AG09309 (cell line): ENCODE measurements at regions not wholly inside any gene's neighbourhood (a gene's known extent, or its start where the extent isn't known, plus 50 kb on each side); places are given as distances from the start of the nearest gene placed in this dataset.
A peak's percentile ranks its signal among the peaks of the same experiment; 100 is the strongest.
"Not testable (repeated sequence)": the region's sequence is repeated elsewhere in the genome, so short reads cannot be mapped to it uniquely, and the experiment has no call there.

Source experiments
- DNase-seq: peaks from one replicate; pipeline ENCODE4 v3.0.0-alpha.2; 2010; ENCODE audit warnings: low read depth
- H3K4me3 ChIP-seq: 2 replicates; pipeline ENCODE4 v1.5.1; 2011; ENCODE audit warnings: mild to moderate bottlenecking, low read depth, low read length, moderate library complexity; ENCODE audit not compliant: control insufficient read depth
- TF ChIP-seq, protein P1 (sequence below): IDR thresholded peaks from 2 replicates; pipeline ENCODE4 v1.5.1; 2011; ENCODE audit warnings: mild to moderate bottlenecking, low read depth, low read length, inconsistent platforms; ENCODE audit not compliant: insufficient read depth, control insufficient read depth; ENCODE audit errors: missing control alignments

DNA sequence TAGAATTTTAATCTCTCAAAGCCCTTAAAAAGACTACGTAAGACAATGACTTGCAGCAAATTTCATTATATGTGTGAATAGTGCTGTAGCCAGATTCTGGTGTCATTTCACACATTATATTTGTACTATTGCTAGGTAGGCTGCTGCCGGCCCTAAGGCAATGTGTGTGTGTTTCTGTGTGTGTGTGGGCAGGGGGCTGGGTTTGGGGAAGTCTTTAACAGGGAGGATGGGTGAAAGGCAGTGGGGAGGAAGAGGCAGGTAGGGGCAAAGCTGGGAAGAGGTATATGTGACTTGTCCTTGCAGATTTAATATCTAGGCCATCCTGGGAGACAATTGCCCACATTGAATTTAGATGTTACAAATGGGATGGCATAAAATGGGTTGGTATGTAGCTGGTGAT is 130.8 kb downstream of the MACIR start:
- TF ChIP-seq, protein P1, sequence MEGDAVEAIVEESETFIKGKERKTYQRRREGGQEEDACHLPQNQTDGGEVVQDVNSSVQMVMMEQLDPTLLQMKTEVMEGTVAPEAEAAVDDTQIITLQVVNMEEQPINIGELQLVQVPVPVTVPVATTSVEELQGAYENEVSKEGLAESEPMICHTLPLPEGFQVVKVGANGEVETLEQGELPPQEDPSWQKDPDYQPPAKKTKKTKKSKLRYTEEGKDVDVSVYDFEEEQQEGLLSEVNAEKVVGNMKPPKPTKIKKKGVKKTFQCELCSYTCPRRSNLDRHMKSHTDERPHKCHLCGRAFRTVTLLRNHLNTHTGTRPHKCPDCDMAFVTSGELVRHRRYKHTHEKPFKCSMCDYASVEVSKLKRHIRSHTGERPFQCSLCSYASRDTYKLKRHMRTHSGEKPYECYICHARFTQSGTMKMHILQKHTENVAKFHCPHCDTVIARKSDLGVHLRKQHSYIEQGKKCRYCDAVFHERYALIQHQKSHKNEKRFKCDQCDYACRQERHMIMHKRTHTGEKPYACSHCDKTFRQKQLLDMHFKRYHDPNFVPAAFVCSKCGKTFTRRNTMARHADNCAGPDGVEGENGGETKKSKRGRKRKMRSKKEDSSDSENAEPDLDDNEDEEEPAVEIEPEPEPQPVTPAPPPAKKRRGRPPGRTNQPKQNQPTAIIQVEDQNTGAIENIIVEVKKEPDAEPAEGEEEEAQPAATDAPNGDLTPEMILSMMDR: no peak
- no peak overlapping the region for H3K4me3 ChIP-seq
- DNase-seq: no peak

DNA sequence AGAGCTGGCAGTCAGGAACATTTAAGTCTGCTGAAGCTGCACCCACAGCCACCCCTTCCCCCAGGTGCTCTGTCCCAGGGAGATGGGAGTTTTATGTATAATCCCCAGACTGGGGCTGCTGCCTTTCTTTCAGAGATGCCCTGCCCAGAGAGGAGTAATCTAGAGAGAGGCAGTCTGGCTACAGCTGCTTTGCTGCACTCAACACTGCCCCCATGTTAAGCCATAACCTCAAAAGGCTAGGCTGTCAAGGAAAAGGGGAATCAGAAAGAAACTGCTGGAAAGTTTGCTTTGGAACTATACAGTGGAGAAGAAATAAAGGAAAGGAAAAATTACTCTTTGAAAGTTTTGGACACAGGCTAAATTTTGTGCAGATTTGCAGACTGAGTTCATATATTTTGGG is 127.2 kb downstream of the MACIR start:
- TF ChIP-seq, protein P1: peak; percentile 24
- no peak for DNase-seq
- no peak overlapping the region for H3K4me3 ChIP-seq

DNA sequence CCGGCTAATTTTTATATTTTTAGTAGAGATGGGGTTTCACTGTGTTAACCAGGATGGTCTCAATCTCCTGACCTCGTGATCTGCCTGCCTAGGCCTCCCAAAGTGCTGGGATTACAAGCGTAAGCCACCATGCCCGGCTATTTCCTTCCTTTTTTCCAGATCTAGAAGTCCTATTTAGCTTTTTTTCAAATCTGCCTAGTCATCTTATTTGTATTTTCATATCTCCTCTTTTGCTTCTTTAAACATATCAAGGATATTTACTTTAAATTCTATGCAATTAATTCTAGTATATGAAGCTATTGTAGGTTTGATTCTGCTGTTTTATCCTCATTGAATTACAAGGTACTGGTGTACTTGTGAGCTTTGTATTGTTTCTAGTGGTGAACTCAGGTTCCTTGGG is 119.1 kb downstream of the MACIR start:
- H3K4me3 ChIP-seq, DNase-seq: not testable (repeated sequence)

DNA sequence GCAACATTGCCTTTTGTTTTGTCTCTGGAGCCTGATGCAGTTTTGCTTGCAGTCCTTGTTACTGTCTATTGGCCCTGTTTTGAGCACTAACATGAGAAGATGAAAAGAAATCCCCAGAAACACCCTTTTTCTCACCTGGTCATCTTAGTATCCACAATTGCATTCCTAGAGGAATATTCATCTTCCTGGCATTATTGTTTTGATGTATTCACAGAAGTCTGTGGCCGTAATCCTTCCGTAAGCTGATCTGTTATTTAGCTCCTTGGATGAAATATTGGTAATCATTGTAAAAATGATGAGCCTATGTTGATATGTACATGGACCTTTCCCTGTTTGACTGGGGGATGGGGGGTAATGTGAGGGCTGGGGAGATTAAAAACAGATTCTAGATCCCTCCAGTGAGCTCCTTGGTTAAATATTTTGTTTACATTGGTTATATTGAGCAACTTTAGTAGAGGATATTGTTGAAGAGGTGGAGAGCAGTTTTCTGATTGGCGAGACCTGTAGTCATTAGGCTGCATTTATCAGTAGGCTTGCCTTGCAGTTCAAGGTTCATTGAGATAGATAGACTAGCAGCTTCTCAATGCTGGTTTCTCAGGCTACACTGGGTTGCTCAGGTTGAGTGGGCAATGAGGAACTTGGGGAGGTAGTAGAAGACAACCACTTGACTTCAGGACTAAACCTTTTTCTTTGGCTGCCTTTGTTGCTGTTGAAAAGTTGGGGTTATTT is 117.5 kb downstream of the MACIR start:
- DNase-seq: no peak

DNA sequence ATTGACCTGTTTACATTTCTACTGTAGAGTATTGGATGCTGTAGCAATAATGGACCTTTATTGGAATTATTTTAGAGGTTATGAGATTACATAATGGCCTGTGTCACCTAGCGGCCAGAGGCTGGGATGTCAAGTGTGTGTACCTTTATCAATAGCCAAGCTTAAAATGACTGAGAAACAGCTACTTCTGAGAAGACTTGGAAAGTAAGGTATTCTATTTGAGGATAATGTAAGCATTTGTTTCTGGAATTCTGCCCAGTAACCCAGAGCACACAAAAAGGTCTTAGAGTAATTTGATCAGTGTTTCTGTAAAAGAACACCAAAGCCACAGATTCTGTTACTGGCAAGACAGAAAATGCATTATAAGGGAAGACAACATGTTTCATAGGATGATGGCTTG is 116.8 kb downstream of the MACIR start:
- DNase-seq: peak; percentile 17
- no peak overlapping the region for H3K4me3 ChIP-seq
- TF ChIP-seq, protein P1: no peak

More for the DNA sequence above, 117.5 kb downstream of the MACIR start:
- TF ChIP-seq, protein P1: no peak
- no peak overlapping the region for H3K4me3 ChIP-seq

DNA sequence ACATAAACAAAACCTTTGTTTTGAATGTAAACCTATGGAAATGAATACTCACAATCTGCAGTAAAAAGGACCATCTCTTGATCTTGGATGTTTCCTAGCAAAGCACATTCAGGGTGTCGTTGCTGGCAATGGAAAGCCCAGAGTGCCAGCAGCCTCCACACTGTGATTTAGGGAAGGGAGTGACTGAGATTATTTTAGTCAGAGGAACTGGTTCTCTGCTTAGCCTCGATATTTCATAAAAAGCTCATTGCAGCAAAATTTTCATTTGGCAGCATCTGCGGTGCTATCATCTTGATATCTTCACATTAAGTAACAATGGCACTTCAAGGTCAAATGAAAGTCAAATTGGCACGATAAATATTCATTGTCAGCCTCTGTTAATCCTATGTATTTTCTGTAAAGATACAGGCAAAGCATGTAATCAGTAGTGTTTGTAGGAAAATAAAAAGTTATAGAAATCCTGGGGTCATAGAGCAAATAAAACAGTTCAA is 116.0 kb downstream of the MACIR start:
- H3K4me3 ChIP-seq: no peak overlapping the region
- no peak for DNase-seq
- TF ChIP-seq, protein P1: no peak

DNA sequence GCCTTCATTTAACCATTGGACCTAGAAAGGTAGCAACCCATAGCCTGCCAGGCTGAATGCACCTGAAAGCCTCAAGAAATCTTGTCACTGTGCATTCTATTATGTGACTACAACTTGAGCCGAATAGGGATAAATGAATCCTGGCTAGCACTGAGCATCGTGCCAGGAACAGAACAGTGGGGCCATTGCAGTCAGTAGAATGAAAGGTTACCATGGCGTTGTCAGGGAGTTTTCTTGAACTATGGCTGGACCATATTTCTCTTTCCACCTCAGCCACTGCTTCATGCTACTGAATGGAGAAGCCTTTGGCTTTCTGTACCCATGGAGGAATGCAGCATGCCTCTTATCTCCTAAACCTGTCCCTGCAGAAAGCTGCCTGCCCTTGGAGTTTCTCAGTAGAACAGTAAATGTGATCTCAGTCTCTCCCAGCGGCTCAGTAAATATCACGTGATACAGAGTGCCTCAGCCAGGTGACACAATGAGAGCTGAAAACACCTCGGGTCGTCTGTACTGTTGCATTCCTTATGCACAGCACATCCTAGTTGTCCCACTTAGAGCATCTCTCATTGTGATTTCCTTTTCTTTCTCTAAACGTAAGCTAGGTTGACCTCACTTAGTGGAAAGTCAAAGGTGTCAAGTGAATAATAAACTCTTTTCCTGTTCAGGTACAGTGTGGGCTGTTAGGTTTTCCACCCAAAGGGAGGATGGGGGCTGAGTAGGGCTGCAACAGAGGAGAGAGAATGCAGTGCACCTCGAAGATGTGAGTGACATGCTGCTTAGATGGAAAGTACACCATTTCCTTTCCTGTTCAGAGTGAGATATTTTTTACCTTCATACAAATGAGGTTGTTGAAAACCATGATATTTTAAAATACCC is 115.3 kb downstream of the MACIR start:
- TF ChIP-seq, protein P1: no peak
- no peak for DNase-seq
- H3K4me3 ChIP-seq: no peak overlapping the region
